Gastrocnemius medialis (tissue), 4 donors: ENCODE measurements at regions not wholly inside any gene's neighbourhood (a gene's known extent, or its start where the extent isn't known, plus 50 kb on each side); places are given as distances from the start of the nearest gene placed in this dataset.

Source experiments
- POLR2A ChIP-seq, 2 donors: fragments of 450-650 bp; IDR thresholded peaks; one replicate each; pipeline ENCODE4 v1.6.1; 2017; ENCODE audit warnings: antibody characterized with exemption in 2 of 2, mild to moderate bottlenecking in 2 of 2, moderate library complexity in 2 of 2
- TF ChIP-seq, protein P1 (sequence below), 5 experiments: fragments of 450-650 bp in 3 of 5; fragments of 200-600 bp in 2 of 5; sonication (generic) in 2 of 5; IDR thresholded peaks in 4 of 5; conservative IDR thresholded peaks in 1 of 5; 1 replicate in 4 of 5; 2 replicates in 1 of 5; pipeline ENCODE4 v1.5.1; 2016 to 2019; ENCODE audit warnings: antibody characterized with exemption in 5 of 5, mild to moderate bottlenecking in 3 of 5, moderate library complexity in 3 of 5

DNA sequence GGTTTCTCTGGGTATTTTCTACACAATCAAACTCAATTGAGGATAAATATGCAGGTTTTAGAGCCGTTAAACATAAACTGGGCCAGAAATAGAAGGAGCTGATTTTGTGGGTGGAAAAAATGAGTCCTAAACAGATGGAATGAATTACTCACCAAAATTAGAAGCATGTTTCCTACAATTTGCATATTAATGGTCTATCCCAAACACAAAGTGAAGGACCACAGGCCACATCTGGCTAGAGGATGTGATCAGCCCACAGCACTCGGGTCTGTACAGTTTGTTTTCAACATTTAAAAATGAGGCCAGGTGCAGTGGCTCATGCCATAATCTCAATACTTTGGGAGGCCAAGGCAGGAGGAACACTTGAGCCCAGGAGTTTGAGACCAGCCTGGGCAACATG, 296.3 kb downstream of the PREX1 start:
- TF ChIP-seq, protein P1, sequence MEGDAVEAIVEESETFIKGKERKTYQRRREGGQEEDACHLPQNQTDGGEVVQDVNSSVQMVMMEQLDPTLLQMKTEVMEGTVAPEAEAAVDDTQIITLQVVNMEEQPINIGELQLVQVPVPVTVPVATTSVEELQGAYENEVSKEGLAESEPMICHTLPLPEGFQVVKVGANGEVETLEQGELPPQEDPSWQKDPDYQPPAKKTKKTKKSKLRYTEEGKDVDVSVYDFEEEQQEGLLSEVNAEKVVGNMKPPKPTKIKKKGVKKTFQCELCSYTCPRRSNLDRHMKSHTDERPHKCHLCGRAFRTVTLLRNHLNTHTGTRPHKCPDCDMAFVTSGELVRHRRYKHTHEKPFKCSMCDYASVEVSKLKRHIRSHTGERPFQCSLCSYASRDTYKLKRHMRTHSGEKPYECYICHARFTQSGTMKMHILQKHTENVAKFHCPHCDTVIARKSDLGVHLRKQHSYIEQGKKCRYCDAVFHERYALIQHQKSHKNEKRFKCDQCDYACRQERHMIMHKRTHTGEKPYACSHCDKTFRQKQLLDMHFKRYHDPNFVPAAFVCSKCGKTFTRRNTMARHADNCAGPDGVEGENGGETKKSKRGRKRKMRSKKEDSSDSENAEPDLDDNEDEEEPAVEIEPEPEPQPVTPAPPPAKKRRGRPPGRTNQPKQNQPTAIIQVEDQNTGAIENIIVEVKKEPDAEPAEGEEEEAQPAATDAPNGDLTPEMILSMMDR (IDR thresholded peaks at IDR 0.05 in 4 of 5, conservative IDR thresholded peaks at IDR 0.05 in 1 of 5) = no peak
- no peak for TF ChIP-seq POLR2A (IDR thresholded peaks at IDR 0.05)
